Hematopoietic multipotent progenitor cell treated with erythropoietin and hydrocortisone succinate and interleukin-3 and kit ligand, for 4 days (in vitro differentiated cells): ENCODE measurements at regions not wholly inside any gene's neighbourhood (a gene's known extent, or its start where the extent isn't known, plus 50 kb on each side); places are given as distances from the start of the nearest gene placed in this dataset.
"Not testable (repeated sequence)": the region's sequence is repeated elsewhere in the genome, so short reads cannot be mapped to it uniquely, and the experiment has no call there.

Source experiments
- DNase-seq: peaks from one replicate; pipeline ENCODE4 v3.0.0-alpha.2; 2015

DNA sequence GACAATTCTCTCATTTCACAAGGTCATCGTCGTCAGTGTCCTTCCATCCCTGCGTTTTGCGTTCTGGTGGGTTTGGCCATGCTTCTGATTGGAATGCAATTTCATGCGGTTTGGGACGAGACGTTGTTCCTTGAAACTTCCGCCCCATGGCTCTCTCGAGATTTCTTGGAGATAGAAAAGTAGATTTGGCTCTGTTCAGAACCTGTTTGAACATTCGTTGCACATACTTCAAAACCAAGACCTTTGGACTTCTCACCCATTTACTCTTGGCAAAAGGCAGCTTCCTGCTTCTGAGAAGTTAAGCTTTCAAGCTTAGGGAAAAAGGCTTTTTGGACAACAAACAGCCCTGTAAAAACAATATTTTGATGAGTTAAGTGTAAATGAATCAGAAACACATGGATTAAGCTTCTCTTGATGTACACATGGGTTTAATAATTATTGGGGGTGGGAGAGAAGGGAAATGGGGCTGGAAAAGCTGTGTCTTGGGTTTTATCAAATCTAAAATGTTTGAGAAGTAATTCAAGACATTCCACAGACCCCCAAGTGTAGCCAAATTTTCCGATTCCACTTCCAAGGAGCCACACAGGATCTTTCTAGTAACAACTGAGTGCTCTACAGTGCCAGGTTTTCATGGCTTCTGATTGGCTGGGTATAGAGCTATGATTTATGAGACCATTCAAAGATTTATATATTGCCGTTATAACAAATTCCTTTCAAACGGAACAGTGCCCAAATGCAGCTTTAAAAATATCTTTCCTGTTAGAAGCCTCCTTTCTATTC is 467.2 kb downstream of the MED13L start:
- DNase-seq, result no peak

DNA sequence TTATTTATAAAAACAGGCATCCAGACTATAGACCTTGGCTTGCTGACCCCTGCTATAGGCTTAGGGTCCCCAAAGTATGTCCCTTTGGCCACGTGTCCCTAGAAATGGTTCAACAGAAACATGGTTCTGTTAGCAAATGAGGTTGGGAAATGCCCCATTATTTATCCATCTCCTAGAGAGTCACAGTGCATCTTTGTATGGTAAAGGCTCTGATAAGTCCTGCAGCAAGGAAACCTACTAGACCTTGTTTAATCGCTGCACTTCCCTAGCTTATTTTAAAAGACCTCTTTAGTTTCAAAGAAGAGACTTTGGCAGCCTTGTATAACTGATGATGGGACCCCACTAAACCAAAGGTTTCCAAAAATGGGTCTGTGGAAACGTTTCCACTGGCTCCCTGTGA is 471.5 kb downstream of the MED13L start:
- no peak for DNase-seq

DNA sequence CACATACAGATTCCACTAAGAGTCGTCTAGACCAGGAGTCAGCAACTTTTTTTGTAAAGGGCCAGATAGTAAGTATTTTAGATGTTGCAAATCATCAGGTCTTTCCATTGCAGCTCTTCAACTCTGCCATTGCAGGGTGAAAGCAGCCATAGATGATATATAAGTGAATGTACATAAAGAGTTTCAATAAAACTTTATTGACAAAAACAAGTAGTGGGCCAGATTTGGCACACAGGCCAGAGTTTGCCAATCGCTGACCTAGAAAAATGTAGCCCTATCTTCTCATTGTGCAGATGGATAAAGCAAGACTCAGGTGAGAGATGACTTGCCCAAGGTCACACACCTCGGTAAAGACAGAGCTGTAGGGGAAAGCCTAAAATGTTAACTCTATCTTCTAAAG is 474.7 kb downstream of the MED13L start:
- DNase-seq, result no peak

DNA sequence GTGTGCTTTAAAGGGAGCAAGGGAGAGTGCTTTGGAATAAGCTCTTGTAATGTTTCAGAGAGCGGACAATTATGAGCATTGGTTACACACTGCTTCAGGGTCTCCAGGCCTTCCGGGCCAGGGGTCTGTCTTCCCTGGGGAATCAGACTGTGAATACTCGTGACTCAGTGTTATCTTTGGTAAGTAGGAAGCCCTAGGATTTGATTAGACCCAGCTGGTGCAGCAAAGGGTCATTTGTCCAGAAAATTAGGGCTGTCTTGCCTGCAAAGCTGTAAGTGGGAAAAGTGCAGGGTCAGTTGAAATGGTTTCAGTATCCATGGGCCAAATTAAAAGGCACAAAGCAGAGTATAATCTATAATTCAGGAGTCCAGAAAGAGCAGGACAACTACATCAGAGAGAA is 475.6 kb downstream of the MED13L start:
- no peak for DNase-seq

DNA sequence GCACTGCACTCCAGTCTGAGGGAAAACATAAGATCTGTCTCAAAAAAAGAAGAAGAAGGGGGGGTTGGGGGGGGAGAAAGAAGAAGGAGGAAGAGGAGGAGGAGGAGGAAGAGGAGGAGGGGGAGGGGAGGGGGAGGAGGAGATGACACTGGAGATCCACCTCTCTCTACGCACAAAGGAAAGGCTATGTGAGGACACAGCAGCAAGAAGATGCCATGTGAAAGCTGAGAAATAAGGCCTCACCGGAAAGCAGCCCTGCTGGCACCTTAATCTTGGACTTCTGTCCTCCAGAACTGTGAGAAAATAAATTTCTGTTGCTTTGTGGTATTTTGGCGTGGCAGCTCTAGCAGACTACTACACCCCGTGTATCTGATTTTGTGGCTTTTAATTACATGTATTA is 477.9 kb downstream of the MED13L start:
- peak; percentile 2 for DNase-seq

DNA sequence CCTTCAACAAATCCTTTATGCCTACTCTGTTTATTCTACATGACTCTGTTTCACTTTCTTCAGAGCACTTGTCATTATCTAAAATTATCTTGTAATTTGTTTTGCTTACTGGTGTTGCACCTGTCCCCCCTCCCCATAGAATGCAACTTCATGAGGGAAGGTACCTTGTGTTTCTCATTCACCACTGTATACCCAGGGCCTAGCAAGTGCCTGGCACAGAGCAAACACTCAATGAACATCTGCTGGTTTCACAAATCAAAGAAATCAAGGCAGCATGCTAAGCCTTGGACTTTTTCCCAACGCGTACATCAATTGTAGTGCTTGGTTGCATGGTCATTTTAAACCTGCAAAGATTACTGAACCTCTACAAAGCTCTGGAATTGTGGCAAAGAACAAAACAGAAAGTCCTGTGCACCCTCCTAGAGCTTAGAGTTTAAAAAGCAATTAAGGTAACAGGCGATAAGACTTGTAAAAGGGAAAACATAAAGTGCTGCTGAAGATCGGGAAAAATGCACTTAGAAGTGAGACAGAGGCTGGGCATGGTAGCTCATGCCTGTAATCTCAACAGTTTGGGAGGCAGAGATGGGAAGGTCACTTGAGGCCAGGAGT is 479.1 kb downstream of the MED13L start:
- DNase-seq, result no peak

DNA sequence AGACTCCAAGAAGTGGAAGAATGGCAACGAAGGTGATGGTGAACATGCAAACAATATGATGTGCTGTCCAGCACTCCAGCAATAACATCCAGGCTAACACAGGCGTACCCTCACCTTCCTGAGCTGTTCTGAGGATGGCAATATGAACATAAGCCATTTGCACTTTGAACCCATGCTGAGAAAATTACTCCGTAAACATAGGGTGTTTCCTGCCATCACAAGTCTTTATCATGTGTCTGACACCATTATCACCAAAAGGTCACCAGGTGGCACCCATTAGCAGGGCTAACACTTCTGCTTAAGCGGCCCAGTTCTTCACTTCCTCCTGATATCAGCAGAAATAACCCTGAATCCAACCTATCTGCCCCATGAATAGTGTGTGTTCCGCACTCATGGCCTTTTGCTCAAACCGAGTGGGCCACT is 482.8 kb downstream of the MED13L start:
- DNase-seq, result peak; percentile 15

DNA sequence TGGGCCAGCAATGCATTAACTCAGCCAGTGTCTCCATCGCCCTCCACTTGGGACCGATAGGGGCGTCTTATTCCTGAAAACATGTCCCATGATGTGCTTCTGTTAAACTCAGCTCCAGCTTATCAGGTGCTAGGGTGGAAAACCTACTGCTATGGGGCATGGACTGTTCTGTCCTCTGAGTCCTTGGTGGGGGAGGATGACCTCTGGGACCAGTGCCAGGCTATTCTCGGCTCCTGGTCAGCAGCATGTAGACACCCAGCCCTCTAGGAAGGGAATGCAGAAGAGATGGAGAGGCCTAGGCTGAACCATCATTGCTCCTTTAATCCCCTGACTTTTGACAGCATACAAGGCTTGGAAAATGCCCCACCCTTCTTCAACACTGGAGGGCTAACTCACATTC is 486.2 kb downstream of the MED13L start:
- DNase-seq, result no peak

DNA sequence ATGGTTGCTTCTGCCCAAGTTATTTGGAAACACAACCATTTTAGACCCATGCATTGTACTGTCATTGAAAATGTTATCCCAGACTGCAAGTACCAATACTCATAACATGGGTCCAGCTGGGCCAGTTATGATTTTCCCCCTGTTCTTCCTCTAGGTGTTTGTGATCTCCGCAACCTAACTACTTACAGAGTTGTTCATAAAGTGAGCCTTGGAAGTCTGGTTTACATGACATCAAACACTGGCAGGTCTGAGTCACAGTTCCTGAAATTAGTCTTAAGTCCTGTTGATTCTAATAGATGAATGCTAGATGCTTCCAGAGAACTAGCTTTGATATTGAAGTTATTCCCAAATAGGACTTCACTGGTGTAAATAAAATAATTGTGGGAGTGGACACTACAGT is 487.0 kb downstream of the MED13L start:
- DNase-seq, result no peak

DNA sequence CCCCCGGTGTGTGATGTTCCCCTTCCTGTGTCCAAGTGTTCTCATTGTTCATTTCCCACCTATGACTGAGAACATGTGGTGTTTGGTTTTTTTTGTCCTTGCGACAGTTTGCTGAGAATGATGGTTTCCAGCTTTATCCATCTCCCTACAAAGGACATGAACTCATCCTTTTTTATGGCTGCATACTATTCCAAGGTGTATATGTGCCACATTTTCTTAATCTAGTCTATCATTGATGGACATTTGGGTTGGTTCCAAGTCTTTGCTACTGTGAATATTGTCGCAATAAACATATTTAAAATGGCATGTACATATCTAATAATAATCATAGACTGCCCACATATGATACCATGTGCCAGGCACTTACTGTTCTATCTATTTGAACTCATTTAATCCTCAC is 491.0 kb downstream of the MED13L start:
- DNase-seq, result not testable (repeated sequence)

DNA sequence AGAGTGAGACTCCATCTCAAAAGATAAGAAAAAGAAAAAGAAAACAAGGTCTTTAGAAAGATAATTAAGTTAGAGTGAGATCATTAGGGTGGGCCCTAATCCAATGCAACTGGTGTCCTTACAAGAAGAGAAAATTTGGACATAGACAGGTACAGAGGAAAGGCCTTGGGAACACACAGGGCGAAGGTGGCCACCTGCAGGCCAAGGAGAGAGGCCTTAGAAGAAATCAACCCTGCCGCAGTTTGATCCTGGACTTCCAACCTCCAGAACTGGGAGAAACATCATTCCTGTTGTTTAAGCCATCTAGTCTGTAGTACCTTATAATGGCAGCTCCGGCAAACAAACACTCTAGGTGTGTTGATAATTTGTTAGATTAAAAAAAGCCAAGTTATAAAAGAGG is 491.9 kb downstream of the MED13L start:
- no peak for DNase-seq

DNA sequence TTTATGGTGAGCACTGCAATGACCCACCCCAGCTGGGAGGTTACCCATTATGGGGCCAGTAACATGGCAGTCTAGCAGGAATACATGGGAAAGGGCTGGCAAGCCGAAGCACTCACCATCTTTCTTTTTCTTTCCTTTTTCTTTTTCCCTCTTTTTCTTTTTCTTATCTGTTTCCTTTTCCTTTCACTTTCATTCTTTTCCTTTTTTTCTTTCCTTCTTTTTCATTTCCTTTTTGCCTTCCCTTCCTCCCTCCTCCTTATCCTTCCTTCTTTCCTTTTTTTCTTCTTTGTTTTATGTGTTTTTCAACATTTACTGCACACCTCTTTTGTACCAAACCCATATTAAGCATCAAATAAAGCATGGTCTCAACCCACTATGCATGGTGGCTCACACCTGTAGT is 501.1 kb downstream of the MED13L start:
- no peak for DNase-seq

DNA sequence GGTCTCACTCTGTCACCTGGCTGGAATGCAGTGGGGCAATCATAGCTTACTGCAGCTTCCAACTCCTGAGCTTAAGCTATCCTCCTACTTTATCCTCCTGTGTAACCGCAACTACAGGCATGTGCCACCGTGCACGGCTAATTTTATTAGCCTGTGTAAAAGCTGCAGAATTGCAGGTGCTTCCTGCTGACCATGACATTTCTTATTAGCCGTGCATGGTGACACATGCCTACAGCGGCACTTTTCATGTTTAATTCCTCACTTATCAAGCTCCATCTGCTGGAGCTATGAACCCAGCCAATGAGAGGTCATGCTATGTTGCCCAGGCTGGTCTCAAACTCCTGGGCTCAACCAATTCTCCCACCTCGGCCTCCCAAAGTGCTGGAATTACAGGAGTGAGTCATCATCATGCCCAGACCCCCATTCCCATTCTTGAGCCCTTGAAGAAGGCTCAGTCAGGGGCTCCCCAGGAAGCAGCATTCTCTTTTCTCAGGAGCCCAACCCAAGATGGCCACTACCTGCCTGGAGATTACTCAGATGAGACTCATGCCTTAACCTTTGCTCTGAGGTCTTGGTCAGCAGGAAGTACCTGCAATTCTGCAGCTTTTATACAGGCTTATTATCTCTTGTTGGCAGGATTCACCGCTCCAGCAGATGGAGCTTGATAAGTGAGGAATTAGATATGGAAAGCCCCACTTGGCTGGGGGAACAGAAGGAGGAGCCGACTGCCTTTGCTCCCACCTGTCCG is 503.2 kb downstream of the MED13L start:
- DNase-seq, result no peak

DNA sequence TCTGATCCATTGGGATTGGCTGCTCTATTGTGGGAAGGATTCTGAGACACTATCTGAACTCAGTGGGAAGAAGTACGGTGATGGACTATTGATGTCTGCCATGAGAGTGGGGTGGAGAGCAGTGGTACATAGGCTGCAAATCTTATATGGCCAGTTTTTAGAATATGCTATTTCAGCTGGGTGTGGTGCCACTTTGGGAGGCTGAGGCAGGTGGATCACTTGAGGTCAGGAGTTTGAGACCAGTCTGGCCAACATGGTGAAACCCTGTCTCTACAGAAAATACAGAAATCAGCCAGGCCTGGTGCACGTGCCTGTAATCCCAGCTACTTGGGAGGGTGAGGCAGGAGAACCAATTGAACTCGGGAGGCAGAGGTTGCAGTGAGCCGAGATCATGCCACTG is 505.9 kb downstream of the MED13L start:
- DNase-seq, result no peak

DNA sequence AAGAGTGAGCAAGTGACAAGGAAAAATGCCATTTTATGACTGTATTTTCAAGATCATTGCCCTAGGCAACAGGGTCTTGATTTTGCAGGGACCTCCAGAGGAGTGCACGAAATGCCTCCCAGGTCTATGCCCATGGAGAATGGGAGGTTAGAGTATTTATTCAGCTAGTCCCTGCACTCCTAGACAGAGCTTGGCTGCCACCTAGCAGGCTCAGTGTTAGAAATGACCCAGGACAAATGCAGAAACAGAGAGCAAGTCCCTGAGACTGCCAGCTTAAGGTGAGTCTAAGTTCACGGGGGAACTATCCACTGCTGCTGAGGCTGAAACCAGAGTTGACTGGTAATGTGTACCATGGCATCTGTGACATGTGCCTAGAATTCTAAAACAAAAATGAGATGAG is 506.4 kb downstream of the MED13L start:
- no peak for DNase-seq

DNA sequence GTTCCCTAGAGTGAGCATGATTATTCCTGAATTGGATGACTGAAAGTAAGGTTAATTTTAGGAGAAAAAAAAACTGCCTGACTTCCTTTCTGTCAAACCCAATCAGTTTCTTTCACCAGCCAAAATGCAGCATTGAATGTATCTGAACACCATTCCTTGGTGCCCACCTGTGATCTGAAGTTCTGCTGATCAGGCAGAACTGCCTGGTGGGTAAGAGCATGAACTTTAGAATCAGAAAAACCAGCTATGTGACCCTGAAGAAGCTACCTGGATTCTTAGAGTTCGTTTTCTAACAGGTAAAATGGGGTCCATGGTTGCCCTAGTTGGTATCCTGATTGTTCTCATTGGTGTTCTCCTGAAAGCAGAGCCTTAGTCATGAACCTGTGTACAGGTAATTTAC is 506.9 kb downstream of the MED13L start:
- DNase-seq, result no peak

DNA sequence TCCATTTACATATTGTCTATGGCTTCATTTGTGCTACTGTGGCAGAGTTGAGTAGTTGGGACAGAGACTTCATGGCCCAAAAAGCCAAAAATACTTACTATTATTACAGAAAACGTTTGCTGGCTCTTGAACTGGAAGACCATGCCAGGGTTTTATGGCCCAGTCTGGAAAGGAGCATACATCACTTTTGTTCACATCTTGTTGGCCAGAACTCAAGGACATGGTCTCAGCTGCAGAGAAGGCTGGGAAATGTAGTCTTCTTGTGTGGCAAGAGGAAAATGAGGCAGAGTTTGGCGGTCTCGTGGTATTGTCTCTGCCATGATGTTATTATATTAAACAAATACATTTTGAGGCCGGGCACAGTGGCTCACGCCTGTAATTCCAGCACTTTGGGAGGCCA is 509.6 kb downstream of the MED13L start:
- DNase-seq, result no peak

DNA sequence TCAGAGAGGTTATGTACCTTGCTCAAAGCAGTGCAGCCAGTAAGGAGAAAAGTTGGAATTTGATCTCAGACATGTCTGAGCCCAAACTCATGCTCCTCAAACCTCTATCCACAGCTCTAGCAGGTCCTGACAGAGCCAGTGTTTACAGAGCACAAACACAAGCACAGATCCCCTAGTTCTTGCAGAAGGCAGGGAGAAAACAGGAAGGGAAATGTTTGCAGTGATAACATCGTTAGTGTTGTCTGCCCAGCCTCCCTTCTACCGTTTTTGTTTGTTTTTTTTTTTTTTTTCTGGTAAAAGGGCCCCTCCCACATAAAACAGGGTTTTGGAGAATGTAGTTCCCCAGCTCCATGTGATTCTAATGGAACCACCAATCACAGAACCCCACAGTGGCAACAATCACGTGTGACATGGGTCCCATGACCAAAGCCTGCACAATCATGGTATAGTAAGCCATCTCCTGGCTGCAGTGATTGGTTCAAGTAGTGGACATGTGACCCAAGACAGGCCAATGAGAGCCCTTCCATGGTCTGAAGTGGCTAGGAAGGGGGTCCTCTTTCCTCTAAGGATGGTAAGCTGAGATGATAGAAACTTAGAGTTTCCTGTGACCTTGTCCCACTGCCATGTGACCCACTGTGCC is 513.4 kb downstream of the MED13L start:
- no peak for DNase-seq

DNA sequence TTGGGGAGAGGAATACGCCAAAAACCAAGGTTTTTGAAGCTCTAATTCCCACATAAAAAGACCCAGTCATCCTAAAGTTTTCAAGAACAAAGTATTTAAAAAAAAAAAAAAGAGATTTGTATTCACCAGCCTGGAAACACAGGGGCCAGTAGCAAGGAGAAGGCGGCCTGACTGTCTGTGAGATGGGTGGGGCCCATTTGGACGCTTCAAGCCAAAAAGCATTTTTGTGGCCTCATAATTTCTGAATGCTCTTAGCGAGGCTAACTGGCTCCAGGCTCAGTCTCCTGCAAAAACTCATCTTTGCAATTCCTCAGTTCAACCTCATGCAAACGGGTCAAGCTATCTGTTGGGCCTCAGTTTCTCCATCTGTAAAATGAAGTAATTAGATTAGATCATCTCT is 514.1 kb downstream of the MED13L start:
- DNase-seq, result no peak

DNA sequence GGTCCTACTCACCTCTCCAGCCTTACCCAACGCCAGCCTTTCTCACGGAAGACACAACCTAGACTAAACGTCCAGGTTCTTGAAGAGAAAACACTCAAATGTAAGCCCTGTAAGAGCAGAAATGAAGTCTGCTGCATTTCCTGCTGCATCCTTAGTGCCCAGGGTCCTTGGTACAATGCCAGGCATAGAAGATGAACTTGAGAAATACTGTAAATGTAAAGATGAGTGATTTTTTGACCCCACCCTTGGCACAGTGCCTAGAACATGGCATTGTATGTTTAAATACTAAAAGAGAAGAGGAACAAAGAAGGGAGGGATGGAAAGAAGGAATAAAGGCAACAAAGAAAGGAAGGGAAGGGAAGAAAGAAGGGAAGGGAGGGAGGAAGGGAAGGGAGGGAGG is 514.6 kb downstream of the MED13L start:
- peak; percentile 2 for DNase-seq

DNA sequence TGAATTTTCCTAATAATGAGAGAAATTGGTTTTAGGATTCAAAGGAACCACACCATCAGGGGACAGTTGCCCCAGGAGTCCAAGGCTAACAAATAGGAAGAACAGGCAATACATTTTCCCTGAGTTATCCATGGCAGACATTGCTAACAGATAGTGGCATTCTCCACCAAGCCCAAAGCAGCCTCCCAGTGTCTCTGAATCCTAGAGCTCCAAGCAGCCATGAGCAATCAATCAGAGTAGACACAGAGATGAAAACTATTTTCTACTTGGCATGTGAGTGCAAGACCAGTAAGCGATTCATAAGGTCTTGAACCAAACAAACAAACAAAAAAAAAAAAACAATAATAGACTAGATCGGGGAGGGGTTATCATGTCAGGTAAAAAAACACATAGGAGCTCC is 515.7 kb downstream of the MED13L start:
- DNase-seq, result no peak

DNA sequence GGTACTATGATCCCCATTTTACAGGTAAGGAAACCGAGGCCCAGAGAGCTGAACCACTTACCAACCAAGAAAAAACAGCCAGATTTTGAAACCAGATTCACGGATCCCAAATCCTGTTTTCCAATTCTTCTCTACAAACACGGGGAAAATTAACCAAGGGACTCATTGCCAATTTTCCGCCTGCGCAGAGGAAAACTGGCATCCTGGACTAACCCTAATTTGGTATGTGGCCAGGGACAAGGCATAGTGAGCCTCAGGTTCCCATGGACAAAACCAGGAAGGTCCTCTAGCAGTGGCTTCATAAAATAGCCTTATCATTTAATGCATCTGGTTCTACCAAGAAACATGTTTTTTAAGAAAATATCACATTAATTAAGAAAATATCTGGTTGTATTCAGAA is 517.3 kb downstream of the MED13L start:
- DNase-seq, result no peak

DNA sequence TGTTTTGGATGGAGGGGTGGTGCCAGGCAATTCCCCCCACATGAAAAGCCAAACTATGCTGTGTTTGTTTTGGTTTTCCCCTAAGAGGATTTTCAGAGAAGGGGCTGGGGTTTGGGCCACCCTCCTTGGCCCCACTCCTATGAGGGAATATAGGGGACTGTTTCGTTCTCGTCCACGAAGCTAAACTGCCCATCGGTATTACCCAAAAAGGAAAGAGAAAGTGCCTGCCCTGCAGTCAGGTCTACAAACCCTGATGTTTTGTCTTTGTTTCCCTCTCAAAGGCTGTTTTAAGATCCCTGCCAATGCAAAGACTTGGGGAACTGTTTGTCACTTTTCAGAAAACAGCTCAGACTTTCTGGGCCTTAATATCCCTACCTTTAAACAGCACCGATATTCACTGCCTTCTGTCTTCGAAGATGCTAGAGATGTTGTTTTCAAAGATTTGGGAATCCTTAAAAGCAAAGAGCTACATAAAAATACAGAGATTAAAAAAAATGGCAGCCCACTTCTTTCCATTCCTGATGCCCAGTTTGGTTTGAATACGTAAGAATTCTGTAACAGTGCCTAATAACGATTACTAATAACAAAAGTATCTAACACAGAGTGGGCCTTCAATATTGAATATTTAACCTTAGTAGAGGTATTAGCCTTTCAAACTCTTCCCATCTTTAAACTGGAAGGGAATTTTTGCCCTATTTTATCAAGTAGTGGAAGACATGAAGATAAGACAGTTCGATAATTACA is 518.4 kb downstream of the MED13L start:
- no peak for DNase-seq
